ENCODE measurements at regions not wholly inside any gene's neighbourhood (a gene's known extent, or its start where the extent isn't known, plus 50 kb on each side); places are given as distances from the start of the nearest gene placed in this dataset.
"Not testable (repeated sequence)": the region's sequence is repeated elsewhere in the genome, so short reads cannot be mapped to it uniquely, and the experiment has no call there.

GRCh38 chr14:30162066-30162465 lies 234.4 kb upstream of the PRKD1 start:
- DNase-seq: no peak

- DNase-seq: no peak
Observed at GRCh38 chr14:30165255-30165654, 237.6 kb upstream of the PRKD1 start.

- DNase-seq: no peak
Observed at GRCh38 chr14:30177781-30178180, 250.1 kb upstream of the PRKD1 start.

- no peak for DNase-seq
Observed at GRCh38 chr14:30179381-30180130, 251.9 kb upstream of the PRKD1 start.

- no peak for DNase-seq
Observed at GRCh38 chr14:30180219-30180618, 252.6 kb upstream of the PRKD1 start.

- no peak for DNase-seq
Observed at GRCh38 chr14:30185832-30186231, 258.2 kb upstream of the PRKD1 start.

- DNase-seq: no peak
Observed at GRCh38 chr14:30191639-30192279, 264.1 kb upstream of the PRKD1 start.

- no peak for DNase-seq
Observed at GRCh38 chr14:30193101-30193500, 265.5 kb upstream of the PRKD1 start.

- DNase-seq: no peak
Observed at GRCh38 chr14:30193845-30194501, 266.3 kb upstream of the PRKD1 start.

GRCh38 chr14:30194741-30195148 lies 267.1 kb upstream of the PRKD1 start:
- DNase-seq: no peak

- DNase-seq: no peak
Observed at GRCh38 chr14:30195941-30196340, 268.3 kb upstream of the PRKD1 start.

- no peak for DNase-seq
Observed at GRCh38 chr14:30196861-30197260, 269.2 kb upstream of the PRKD1 start.

GRCh38 chr14:30198720-30199119 lies 271.1 kb upstream of the PRKD1 start:
- not testable (repeated sequence) for DNase-seq

- DNase-seq: no peak
Observed at GRCh38 chr14:30204431-30204980, 276.9 kb upstream of the PRKD1 start.

GRCh38 chr14:30209136-30209535 lies 281.5 kb upstream of the PRKD1 start:
- no peak for DNase-seq

GRCh38 chr14:30210630-30211029 lies 283.0 kb upstream of the PRKD1 start:
- DNase-seq: no peak

- DNase-seq: no peak
Observed at GRCh38 chr14:30211326-30211725, 283.7 kb upstream of the PRKD1 start.

- DNase-seq: no peak
Observed at GRCh38 chr14:30214014-30214413, 286.4 kb upstream of the PRKD1 start.

- DNase-seq: peak in 1 of 2 donors; percentile 9
Observed at GRCh38 chr14:30214461-30215090, 286.9 kb upstream of the PRKD1 start.

- DNase-seq: no peak
Observed at GRCh38 chr14:30218907-30219306, 291.3 kb upstream of the PRKD1 start.

GRCh38 chr14:30221546-30221945 lies 293.9 kb upstream of the PRKD1 start:
- no peak for DNase-seq

GRCh38 chr14:30223385-30223785 lies 295.7 kb upstream of the PRKD1 start:
- DNase-seq: no peak

GRCh38 chr14:30223966-30224365 lies 296.3 kb upstream of the PRKD1 start:
- no peak for DNase-seq
